ENCODE measurements at regions not wholly inside any gene's neighbourhood (a gene's known extent, or its start where the extent isn't known, plus 50 kb on each side); places are given as distances from the start of the nearest gene placed in this dataset.

DNA sequence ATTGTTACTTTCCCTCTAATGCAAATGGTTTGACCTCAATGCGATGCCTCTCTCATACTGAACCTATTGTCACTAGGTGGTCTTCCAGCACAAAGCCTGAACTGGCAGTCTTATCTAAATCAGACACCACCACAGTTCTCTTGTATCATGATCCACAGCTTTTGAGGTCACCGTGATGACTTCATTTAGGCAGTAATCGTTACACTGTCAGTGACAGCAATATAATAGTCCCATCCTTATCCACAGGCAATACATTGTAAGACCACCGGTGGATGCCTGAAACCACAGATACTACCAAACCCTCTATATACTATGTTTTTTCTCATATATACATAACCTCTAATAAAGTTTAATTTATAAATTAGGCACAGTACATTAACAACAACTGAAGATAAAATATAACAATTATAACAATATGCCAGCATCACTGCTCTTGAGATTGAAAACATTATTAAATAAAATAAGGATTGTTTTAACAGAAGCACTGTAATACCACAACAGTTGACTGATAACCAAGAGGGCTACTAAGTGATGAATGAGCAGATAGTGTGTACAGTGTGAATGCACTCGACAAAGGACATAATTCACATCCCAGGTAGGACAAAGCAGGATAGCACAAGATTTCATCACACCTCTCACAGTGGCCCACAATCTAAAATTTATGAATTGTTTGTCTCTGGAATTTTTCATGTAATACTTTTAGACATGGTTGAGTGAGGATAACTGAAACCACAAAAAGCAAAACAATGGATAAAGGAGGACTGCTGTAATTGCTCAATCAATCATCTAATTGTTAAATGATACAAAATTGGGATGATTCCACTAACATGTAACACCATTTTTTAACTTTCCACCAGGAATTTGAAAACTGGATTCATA, 419.4 kb downstream of the CENPC start:
- Histone ChIP-seq H3K4me1 (no peaks in the 10 kb centered on the region), H3K4me3 (no peak overlapping the region), H3K9me3 (no peaks in the 10 kb centered on the region), H3K27ac (replicated peaks in 1 of 4) (no peak overlapping the region), H3K27me3 (no peaks in the 10 kb centered on the region), H3K36me3 (no peaks in the 10 kb centered on the region)
- intact Hi-C loops (cut with DNase I), result no loop called here
- WGBS, result 80% methylated on average over 5 of the region's 5 CpGs
- no peak for DNase-seq (ENCODE audit: extremely low spot score)
- TF ChIP-seq EP300 (IDR thresholded peaks at IDR 0.05) (no peak), POLR2A (IDR thresholded peaks at IDR 0.05; ENCODE audit: low read depth) (no peak), POLR2AphosphoS5 (IDR thresholded peaks at IDR 0.05) (no peak)
- TF ChIP-seq, protein P1, sequence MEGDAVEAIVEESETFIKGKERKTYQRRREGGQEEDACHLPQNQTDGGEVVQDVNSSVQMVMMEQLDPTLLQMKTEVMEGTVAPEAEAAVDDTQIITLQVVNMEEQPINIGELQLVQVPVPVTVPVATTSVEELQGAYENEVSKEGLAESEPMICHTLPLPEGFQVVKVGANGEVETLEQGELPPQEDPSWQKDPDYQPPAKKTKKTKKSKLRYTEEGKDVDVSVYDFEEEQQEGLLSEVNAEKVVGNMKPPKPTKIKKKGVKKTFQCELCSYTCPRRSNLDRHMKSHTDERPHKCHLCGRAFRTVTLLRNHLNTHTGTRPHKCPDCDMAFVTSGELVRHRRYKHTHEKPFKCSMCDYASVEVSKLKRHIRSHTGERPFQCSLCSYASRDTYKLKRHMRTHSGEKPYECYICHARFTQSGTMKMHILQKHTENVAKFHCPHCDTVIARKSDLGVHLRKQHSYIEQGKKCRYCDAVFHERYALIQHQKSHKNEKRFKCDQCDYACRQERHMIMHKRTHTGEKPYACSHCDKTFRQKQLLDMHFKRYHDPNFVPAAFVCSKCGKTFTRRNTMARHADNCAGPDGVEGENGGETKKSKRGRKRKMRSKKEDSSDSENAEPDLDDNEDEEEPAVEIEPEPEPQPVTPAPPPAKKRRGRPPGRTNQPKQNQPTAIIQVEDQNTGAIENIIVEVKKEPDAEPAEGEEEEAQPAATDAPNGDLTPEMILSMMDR (IDR thresholded peaks at IDR 0.05), result no peak

DNA sequence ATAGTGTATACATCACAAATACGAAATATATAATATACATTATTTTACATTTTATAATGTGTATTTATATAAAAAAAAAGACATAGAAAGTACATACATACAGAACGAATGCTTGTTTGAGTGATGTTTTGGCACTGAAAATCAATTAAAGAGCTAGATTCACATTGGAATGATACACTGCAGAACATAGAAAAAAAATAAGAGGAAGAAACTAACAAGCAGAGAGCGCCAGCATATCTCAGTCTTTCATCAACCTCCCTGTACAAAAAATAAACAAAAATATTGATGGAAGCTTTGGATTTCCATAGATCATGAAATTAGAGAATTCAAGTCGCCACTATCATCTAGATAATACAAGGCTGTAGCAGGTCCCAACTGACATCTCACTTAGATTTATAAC, 420.6 kb downstream of the CENPC start:
- Histone ChIP-seq H3K27ac (replicated peaks in 1 of 4) (no peak overlapping the region), H3K9me3 (no peaks in the 10 kb centered on the region), H3K4me3 (no peak overlapping the region), H3K36me3 (no peaks in the 10 kb centered on the region), H3K27me3 (no peaks in the 10 kb centered on the region), H3K4me1 (no peaks in the 10 kb centered on the region)
- WGBS, result 57% methylated on average over 4 of the region's 4 CpGs
- DNase-seq (ENCODE audit: extremely low spot score), result no peak
- intact Hi-C loops (cut with DNase I), result no loop called here
- TF ChIP-seq POLR2A (IDR thresholded peaks at IDR 0.05; ENCODE audit: low read depth), result no peak
- TF ChIP-seq POLR2AphosphoS5 (IDR thresholded peaks at IDR 0.05), result no peak
- no peak for TF ChIP-seq EP300 (IDR thresholded peaks at IDR 0.05)
- TF ChIP-seq, protein P1 (IDR thresholded peaks at IDR 0.05), result no peak

DNA sequence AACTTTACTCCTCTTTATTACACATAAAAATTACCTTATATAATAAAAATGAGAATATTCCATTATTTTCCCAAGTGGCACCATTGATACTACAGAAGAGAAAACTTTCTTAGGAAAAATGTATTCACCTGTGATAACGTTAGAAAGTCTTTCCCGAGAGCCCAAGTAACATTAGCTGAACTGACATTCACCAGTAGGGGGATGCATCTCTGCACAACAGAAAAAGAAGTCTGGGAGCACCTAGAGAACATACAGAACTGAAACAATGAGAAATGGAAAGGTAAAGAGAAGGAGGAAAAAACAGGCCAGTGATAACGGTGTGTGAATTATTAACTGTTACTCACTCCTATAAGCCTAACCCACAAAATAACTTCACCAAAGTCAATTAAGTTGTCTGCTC, 423.3 kb downstream of the CENPC start:
- no peaks in the 10 kb centered on the region for H3K27me3 ChIP-seq
- H3K27ac ChIP-seq (replicated peaks in 1 of 4), result no peak overlapping the region
- H3K4me3 ChIP-seq, result no peak overlapping the region
- whole genome bisulfite sequencing, result 29% methylated on average over 3 of the region's 3 CpGs
- DNase-seq (ENCODE audit: extremely low spot score), result no peak
- H3K9me3 ChIP-seq, result no peaks in the 10 kb centered on the region
- no peaks in the 10 kb centered on the region for H3K4me1 ChIP-seq
- intact Hi-C loops (cut with DNase I), result no loop called here
- TF ChIP-seq POLR2A (IDR thresholded peaks at IDR 0.05; ENCODE audit: low read depth), result no peak
- TF ChIP-seq, protein P1 (IDR thresholded peaks at IDR 0.05), result no peak
- no peak for TF ChIP-seq POLR2AphosphoS5 (IDR thresholded peaks at IDR 0.05)
- TF ChIP-seq EP300 (IDR thresholded peaks at IDR 0.05), result no peak
- no peaks in the 10 kb centered on the region for H3K36me3 ChIP-seq

DNA sequence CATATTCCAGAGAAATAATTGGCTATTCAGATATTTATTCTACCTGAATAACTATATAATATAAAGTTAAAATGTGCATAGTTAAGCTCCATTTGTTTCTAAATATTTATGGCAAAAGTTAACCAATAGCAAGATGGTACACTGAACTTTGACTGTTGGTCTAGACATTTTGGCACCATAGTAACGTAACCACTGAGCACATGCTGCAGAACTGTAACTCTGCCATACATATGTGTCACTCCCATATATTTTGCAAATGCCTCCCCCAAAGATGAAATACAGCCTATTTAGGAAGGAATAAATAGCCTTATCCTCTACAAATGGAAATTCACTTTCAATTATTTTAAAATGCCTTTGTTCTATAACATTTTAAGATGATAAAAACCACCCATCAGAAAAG, 424.9 kb downstream of the CENPC start:
- Histone ChIP-seq H3K27ac (replicated peaks in 1 of 4) (no peak overlapping the region), H3K4me1 (no peaks in the 10 kb centered on the region), H3K9me3 (no peaks in the 10 kb centered on the region), H3K36me3 (no peaks in the 10 kb centered on the region), H3K4me3 (no peak overlapping the region), H3K27me3 (no peaks in the 10 kb centered on the region)
- intact Hi-C loops (cut with DNase I), result no loop called here
- WGBS, result 61% methylated on average over 1 of the region's 1 CpG
- no peak for DNase-seq (ENCODE audit: extremely low spot score)
- no peak for TF ChIP-seq POLR2A (IDR thresholded peaks at IDR 0.05; ENCODE audit: low read depth)
- TF ChIP-seq, protein P1 (IDR thresholded peaks at IDR 0.05), result no peak
- TF ChIP-seq EP300 (IDR thresholded peaks at IDR 0.05), result no peak
- TF ChIP-seq POLR2AphosphoS5 (IDR thresholded peaks at IDR 0.05), result no peak

DNA sequence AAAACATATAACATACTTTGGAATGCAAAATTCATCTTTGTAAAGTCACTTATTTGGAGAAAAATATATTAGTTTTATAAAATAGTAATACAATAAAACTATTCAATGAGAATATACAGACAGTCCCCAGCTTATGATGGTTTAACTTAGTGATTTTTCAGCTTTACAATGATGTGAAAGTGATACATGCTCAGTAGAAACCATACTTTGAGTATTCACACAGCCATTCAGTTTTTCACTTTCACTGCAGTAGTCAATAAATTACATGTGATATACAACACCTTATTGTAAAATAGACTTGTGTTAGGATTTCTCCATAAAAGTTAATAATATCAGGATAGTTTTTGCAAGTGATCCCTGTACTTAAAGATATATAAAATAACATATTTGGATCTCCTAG, 436.0 kb downstream of the CENPC start:
- Histone ChIP-seq H3K27me3 (no peaks in the 10 kb centered on the region), H3K4me3 (no peak overlapping the region), H3K4me1 (no peaks in the 10 kb centered on the region), H3K27ac (replicated peaks in 1 of 4) (no peak overlapping the region), H3K36me3 (no peaks in the 10 kb centered on the region), H3K9me3 (no peaks in the 10 kb centered on the region)
- intact Hi-C loops (cut with DNase I), result no loop called here
- TF ChIP-seq EP300 (IDR thresholded peaks at IDR 0.05) (no peak), POLR2A (IDR thresholded peaks at IDR 0.05; ENCODE audit: low read depth) (no peak), POLR2AphosphoS5 (IDR thresholded peaks at IDR 0.05) (no peak)
- TF ChIP-seq, protein P1 (IDR thresholded peaks at IDR 0.05), result no peak
- no peak for DNase-seq (ENCODE audit: extremely low spot score)

Data from esophagus muscularis mucosa (tissue), 4 donors.